ENCODE measurements at regions not wholly inside any gene's neighbourhood (a gene's known extent, or its start where the extent isn't known, plus 50 kb on each side); places are given as distances from the start of the nearest gene placed in this dataset.

GRCh38 chr2:238650536-238650935 lies 197.3 kb upstream of the TWIST2 start:
- TF ChIP-seq CTCF (IDR thresholded peaks at IDR 0.05): no peak
- TF ChIP-seq POLR2A (IDR thresholded peaks at IDR 0.05): no peak

Measured in ovary (tissue), 3 donors.